A549 (cell line): ENCODE measurements at regions not wholly inside any gene's neighbourhood (a gene's known extent, or its start where the extent isn't known, plus 50 kb on each side); places are given as distances from the start of the nearest gene placed in this dataset.

Source experiments
- BCL3 ChIP-seq: fragments of >200 bp; sonication (Bioruptor Twin); formaldehyde crosslinking; IDR thresholded peaks from 3 replicates; pipeline ENCODE4 v1.6.1; 2016
- CHD2 ChIP-seq: fragments of 150-350 bp; IDR thresholded peaks from 2 replicates; pipeline ENCODE4 v1.6.1; 2014; ENCODE audit warnings: low read length; ENCODE audit not compliant: partially characterized antibody
- CTCF ChIP-seq: fragments of >200 bp; sonication (Bioruptor Twin); formaldehyde crosslinking; IDR thresholded peaks from 3 replicates; pipeline ENCODE4 v1.5.1; 2016
- EP300 ChIP-seq, 2 experiments: fragments of >200 bp; sonication (Bioruptor Twin); formaldehyde crosslinking; IDR thresholded peaks; 2 replicates in 1 of 2; 3 replicates in 1 of 2; pipeline ENCODE4 v1.6.1; 2016 to 2017
- FOSL2 ChIP-seq, 2 experiments: fragments of 450-650 bp in 1 of 2; fragments of >200 bp in 1 of 2; sonication (Bioruptor Twin) in 1 of 2; formaldehyde crosslinking; IDR thresholded peaks; 2 replicates each; pipeline versions ENCODE4 v1.5.0 to v1.6.1; 2016 to 2020; ENCODE audit warnings: mild to moderate bottlenecking in 1 of 2, moderate library complexity in 1 of 2
- MAFK ChIP-seq: fragments of 450-650 bp; IDR thresholded peaks from 2 replicates; pipeline ENCODE4 v1.6.1; 2014; ENCODE audit not compliant: partially characterized antibody
- PBX3 ChIP-seq: IDR thresholded peaks from 2 replicates; pipeline ENCODE4 v1.6.1; 2012
- POLR2A ChIP-seq: IDR thresholded peaks from 2 replicates; pipeline ENCODE4 v1.6.1; 2012; ENCODE audit warnings: mild to moderate bottlenecking, low read length
- POLR2AphosphoS2 ChIP-seq: conservative IDR thresholded peaks from 2 replicates; pipeline ENCODE4 v1.6.1; 2012; ENCODE audit warnings: low read length, improper control_type of control experiment, inconsistent platforms
- TFCP2L1 ChIP-seq: fragments of 250-450 bp; sonication (Bioruptor Pico); IDR thresholded peaks from 2 replicates; pipeline ENCODE4 v1.5.0; 2021; ENCODE audit warnings: mild to moderate bottlenecking
- USF2 ChIP-seq: fragments of 450-650 bp; IDR thresholded peaks from 2 replicates; pipeline ENCODE4 v1.6.1; 2014; ENCODE audit warnings: antibody characterized with exemption

GRCh38 chr11:104678408-104678807, 219.9 kb downstream of the CASP12 start:
- TF ChIP-seq CHD2 = no peak
- TF ChIP-seq TFCP2L1 (CRISPR knock-in tag) = no peak
- TF ChIP-seq CTCF = no peak
- TF ChIP-seq BCL3 = no peak
- no peak for TF ChIP-seq POLR2A
- TF ChIP-seq EP300 (IDR thresholded peaks at IDR 0.05) = no peak
- TF ChIP-seq MAFK = no peak
- no peak for TF ChIP-seq PBX3
- TF ChIP-seq FOSL2 (IDR thresholded peaks at IDR 0.05) = no peak
- TF ChIP-seq FOSL2 (CRISPR knock-in tag; IDR thresholded peaks at IDR 0.05) = no peak
- TF ChIP-seq POLR2AphosphoS2 = no peak
- TF ChIP-seq USF2 = no peak
